ENCODE measurements at regions not wholly inside any gene's neighbourhood (a gene's known extent, or its start where the extent isn't known, plus 50 kb on each side); places are given as distances from the start of the nearest gene placed in this dataset.

DNA sequence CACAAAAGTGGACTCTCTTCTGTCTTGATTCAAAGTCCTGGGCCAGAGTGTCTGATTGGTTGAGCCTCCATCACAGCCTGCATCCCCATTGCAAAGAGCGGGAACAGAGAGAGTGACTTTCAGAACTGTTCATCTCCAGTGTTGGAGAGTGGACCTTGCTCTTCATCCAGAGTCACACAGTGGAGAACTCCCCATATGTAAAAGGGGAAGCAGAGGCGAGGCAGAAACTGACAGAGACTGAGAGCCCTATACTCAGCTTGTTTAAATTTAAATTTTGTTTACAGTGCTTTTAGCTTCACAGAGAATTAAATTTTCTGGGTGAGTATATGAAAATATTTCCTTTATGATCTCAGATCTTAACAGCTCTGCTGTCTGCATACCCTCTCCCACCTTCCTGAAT lies 70.0 kb upstream of the SSBP2 start:
- intact Hi-C loops (cut with micrococcal nuclease), result no loop called here
- Histone ChIP-seq H2AFZ (ENCODE audit: insufficient read depth, low read depth, low read length, poor library complexity, severe bottlenecking) (no peak overlapping the region), H3K79me2 (ENCODE audit: control insufficient read depth, insufficient read depth, low read length) (no peaks in the 10 kb centered on the region), H3K27ac (ENCODE audit: low read length in 2 of 2) (no peak overlapping the region), H3K27me3 (replicated peaks in 1 of 4; ENCODE audit: control extremely low read depth in 1 of 4, control insufficient read depth in 3 of 4, insufficient read depth in 4 of 4, low read length in 3 of 4) (no peaks in the 10 kb centered on the region), H4K20me1 (ENCODE audit: control insufficient read depth, insufficient read depth, low read length, poor library complexity, severe bottlenecking) (no peaks in the 10 kb centered on the region), H3K4me1 (ENCODE audit: control insufficient read depth in 2 of 2, insufficient read depth in 2 of 2, low read length in 2 of 2) (no peaks in the 10 kb centered on the region), H3K4me3 (ENCODE audit: control extremely low read depth in 1 of 5, extremely low read depth in 1 of 5, insufficient read depth in 1 of 5, low read depth in 2 of 5, low read length in 4 of 5) (no peak overlapping the region), H3K9me3 (ENCODE audit: control extremely low read depth in 1 of 3, control insufficient read depth in 2 of 3, insufficient read depth in 1 of 3, low read length in 2 of 3) (peaks cover 0 to 2% (median 0%) of the 10 kb centered on the region in 3 donors), H3K9ac (ENCODE audit: low read length) (no peak overlapping the region), H3K36me3 (replicated peaks in 1 of 2; ENCODE audit: control extremely low read depth in 1 of 2, control insufficient read depth in 1 of 2, extremely low read depth in 1 of 2, insufficient read depth in 2 of 2, low read length in 1 of 2) (no peaks in the 10 kb centered on the region), H3K4me2 (replicated peaks; ENCODE audit: low read depth, low read length, poor library complexity, severe bottlenecking) (no peak overlapping the region)
- ChIA-PET CTCF (no interaction called here), POLR2A (no interaction called here)
- Mint-ChIP-seq H3K4me3 (no peak overlapping the region), H3K27ac (no peak overlapping the region), H3K4me1 (no peaks in the 10 kb centered on the region), H3K9me3 (ENCODE audit: insufficient read depth) (no peaks in the 10 kb centered on the region), H3K27me3 (no peaks in the 10 kb centered on the region)
- ATAC-seq (ENCODE audit: low read depth), result no peak
- DNase-seq, result no peak
- no CpG with 5 or more reads among the region's 2 CpGs for WGBS (ENCODE audit: insufficient coverage)
- TF ChIP-seq, protein P1, sequence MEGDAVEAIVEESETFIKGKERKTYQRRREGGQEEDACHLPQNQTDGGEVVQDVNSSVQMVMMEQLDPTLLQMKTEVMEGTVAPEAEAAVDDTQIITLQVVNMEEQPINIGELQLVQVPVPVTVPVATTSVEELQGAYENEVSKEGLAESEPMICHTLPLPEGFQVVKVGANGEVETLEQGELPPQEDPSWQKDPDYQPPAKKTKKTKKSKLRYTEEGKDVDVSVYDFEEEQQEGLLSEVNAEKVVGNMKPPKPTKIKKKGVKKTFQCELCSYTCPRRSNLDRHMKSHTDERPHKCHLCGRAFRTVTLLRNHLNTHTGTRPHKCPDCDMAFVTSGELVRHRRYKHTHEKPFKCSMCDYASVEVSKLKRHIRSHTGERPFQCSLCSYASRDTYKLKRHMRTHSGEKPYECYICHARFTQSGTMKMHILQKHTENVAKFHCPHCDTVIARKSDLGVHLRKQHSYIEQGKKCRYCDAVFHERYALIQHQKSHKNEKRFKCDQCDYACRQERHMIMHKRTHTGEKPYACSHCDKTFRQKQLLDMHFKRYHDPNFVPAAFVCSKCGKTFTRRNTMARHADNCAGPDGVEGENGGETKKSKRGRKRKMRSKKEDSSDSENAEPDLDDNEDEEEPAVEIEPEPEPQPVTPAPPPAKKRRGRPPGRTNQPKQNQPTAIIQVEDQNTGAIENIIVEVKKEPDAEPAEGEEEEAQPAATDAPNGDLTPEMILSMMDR (IDR thresholded peaks at IDR 0.05), result no peak
- TF ChIP-seq EZH2 (IDR thresholded peaks at IDR 0.05; ENCODE audit: borderline replicate concordance, insufficient read depth, low read depth, low read length, poor library complexity, severe bottlenecking), result no peak

DNA sequence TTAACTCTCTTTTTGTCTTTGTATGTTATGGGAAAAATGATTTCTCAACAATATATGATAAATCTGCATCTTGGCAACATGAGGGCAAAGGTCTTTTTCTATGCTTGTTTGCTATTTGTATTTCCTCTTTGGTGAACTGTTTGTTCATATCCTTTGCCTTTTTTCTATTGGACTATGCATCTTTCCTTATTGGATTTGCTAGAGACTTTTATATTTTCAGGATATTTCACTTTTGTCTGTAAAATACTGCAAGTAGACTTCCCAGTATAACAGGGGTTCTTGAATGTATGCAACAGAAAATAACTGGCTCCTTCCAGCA lies 69.4 kb upstream of the SSBP2 start:
- Mint-ChIP-seq H3K4me1 (no peaks in the 10 kb centered on the region), H3K27me3 (no peaks in the 10 kb centered on the region), H3K9me3 (ENCODE audit: insufficient read depth) (no peaks in the 10 kb centered on the region), H3K27ac (no peak overlapping the region), H3K4me3 (no peak overlapping the region)
- TF ChIP-seq, protein P1 (IDR thresholded peaks at IDR 0.05), result no peak
- TF ChIP-seq EZH2 (IDR thresholded peaks at IDR 0.05; ENCODE audit: borderline replicate concordance, insufficient read depth, low read depth, low read length, poor library complexity, severe bottlenecking), result no peak
- CTCF ChIA-PET, result no interaction called here
- H3K27ac ChIP-seq (ENCODE audit: low read length in 2 of 2), result no peak overlapping the region
- POLR2A ChIA-PET, result no interaction called here
- intact Hi-C loops (cut with micrococcal nuclease), result no loop called here
- no peak overlapping the region for H2AFZ ChIP-seq (ENCODE audit: insufficient read depth, low read depth, low read length, poor library complexity, severe bottlenecking)
- no peak overlapping the region for H3K9ac ChIP-seq (ENCODE audit: low read length)
- no peaks in the 10 kb centered on the region for H3K27me3 ChIP-seq (replicated peaks in 1 of 4; ENCODE audit: control extremely low read depth in 1 of 4, control insufficient read depth in 3 of 4, insufficient read depth in 4 of 4, low read length in 3 of 4)
- DNase-seq (no peak), ATAC-seq (ENCODE audit: low read depth) (no peak)
- no peak overlapping the region for H3K4me3 ChIP-seq (ENCODE audit: control extremely low read depth in 1 of 5, extremely low read depth in 1 of 5, insufficient read depth in 1 of 5, low read depth in 2 of 5, low read length in 4 of 5)
- peaks cover 0 to 2% (median 0%) of the 10 kb centered on the region in 3 donors for H3K9me3 ChIP-seq (ENCODE audit: control extremely low read depth in 1 of 3, control insufficient read depth in 2 of 3, insufficient read depth in 1 of 3, low read length in 2 of 3)
- no peaks in the 10 kb centered on the region for H3K4me1 ChIP-seq (ENCODE audit: control insufficient read depth in 2 of 2, insufficient read depth in 2 of 2, low read length in 2 of 2)
- no peaks in the 10 kb centered on the region for H3K79me2 ChIP-seq (ENCODE audit: control insufficient read depth, insufficient read depth, low read length)
- no peak overlapping the region for H3K4me2 ChIP-seq (replicated peaks; ENCODE audit: low read depth, low read length, poor library complexity, severe bottlenecking)
- no peaks in the 10 kb centered on the region for H4K20me1 ChIP-seq (ENCODE audit: control insufficient read depth, insufficient read depth, low read length, poor library complexity, severe bottlenecking)
- H3K36me3 ChIP-seq (replicated peaks in 1 of 2; ENCODE audit: control extremely low read depth in 1 of 2, control insufficient read depth in 1 of 2, extremely low read depth in 1 of 2, insufficient read depth in 2 of 2, low read length in 1 of 2), result no peaks in the 10 kb centered on the region

Measured in B cell (primary cell).